Trophoblast cell (in vitro differentiated cells and primary cell): ENCODE measurements at regions not wholly inside any gene's neighbourhood (a gene's known extent, or its start where the extent isn't known, plus 50 kb on each side); places are given as distances from the start of the nearest gene placed in this dataset.

Experiments
- DNase-seq, 2 donors: peaks; one replicate each; pipeline ENCODE4 v3.0.0-alpha.2; 2016
- H2AFZ ChIP-seq: 2 replicates; pipeline ENCODE4 v1.6.1; 2013; ENCODE audit warnings: low read length, moderate library complexity, mild to moderate bottlenecking; ENCODE audit not compliant: insufficient read depth, poor library complexity
- H2AK5ac ChIP-seq: 2 replicates; pipeline ENCODE4 v1.6.1; 2013; ENCODE audit warnings: mild to moderate bottlenecking, low read length
- H2BK120ac ChIP-seq: 2 replicates; pipeline ENCODE4 v1.6.1; 2013; ENCODE audit warnings: low read length, mild to moderate bottlenecking, moderate library complexity; ENCODE audit not compliant: insufficient read depth, poor library complexity
- H2BK12ac ChIP-seq: 2 replicates; pipeline ENCODE4 v1.6.1; 2013; ENCODE audit warnings: mild to moderate bottlenecking, low read length, moderate library complexity
- H2BK5ac ChIP-seq: 2 replicates; pipeline ENCODE4 v1.6.1; 2013; ENCODE audit warnings: low read length, low read depth, moderate library complexity, mild to moderate bottlenecking; ENCODE audit not compliant: poor library complexity
- H3K14ac ChIP-seq: 2 replicates; pipeline ENCODE4 v1.6.1; 2013; ENCODE audit warnings: mild to moderate bottlenecking, low read length
- H3K18ac ChIP-seq: 2 replicates; pipeline ENCODE4 v1.6.1; 2013; ENCODE audit warnings: mild to moderate bottlenecking, low read length
- H3K23ac ChIP-seq: 2 replicates; pipeline ENCODE4 v1.6.1; 2013; ENCODE audit warnings: low read length
- H3K27ac ChIP-seq: 2 replicates; pipeline ENCODE4 v1.5.1; 2013; ENCODE audit warnings: low read depth, mild to moderate bottlenecking, inconsistent platforms, low read length, moderate library complexity
- H3K27me3 ChIP-seq: 2 replicates; pipeline ENCODE4 v1.6.1; 2013; ENCODE audit warnings: inconsistent platforms, mild to moderate bottlenecking, low read length, moderate library complexity; ENCODE audit not compliant: insufficient read depth
- H3K36me3 ChIP-seq, 2 experiments: 1 replicate in 1 of 2; 2 replicates in 1 of 2; pipeline ENCODE4 v1.6.1; 2013; ENCODE audit warnings: low read length in 2 of 2, mild to moderate bottlenecking in 2 of 2, moderate library complexity in 1 of 2; ENCODE audit not compliant: insufficient read depth in 2 of 2, control insufficient read depth in 1 of 2
- H3K4ac ChIP-seq: 2 replicates; pipeline ENCODE4 v1.6.1; 2013; ENCODE audit warnings: low read depth, mild to moderate bottlenecking, low read length, moderate library complexity
- H3K4me1 ChIP-seq, 2 experiments: 1 replicate in 1 of 2; 2 replicates in 1 of 2; pipeline ENCODE4 v1.6.1; 2013; ENCODE audit warnings: low read length in 2 of 2, mild to moderate bottlenecking in 2 of 2, moderate library complexity in 1 of 2; ENCODE audit not compliant: insufficient read depth in 2 of 2, control insufficient read depth in 1 of 2
- H3K4me2 ChIP-seq: 2 replicates; pipeline ENCODE4 v1.6.1; 2013; ENCODE audit warnings: inconsistent platforms, mild to moderate bottlenecking, low read length, moderate library complexity
- H3K4me3 ChIP-seq: 2 replicates; pipeline ENCODE4 v1.5.1; 2013; ENCODE audit warnings: mild to moderate bottlenecking, low read depth, low read length, inconsistent platforms
- H3K79me1 ChIP-seq: one replicate; pipeline ENCODE4 v1.6.1; 2013; ENCODE audit warnings: low read length
- H3K79me2 ChIP-seq: 2 replicates; pipeline ENCODE4 v1.6.1; 2013; ENCODE audit warnings: low read length, mild to moderate bottlenecking; ENCODE audit not compliant: control insufficient read depth, insufficient read depth, poor library complexity
- H3K9ac ChIP-seq: 2 replicates; pipeline ENCODE4 v1.6.1; 2013; ENCODE audit warnings: mild to moderate bottlenecking, low read length
- H3K9me3 ChIP-seq: 2 replicates; pipeline ENCODE4 v1.6.1; 2013; ENCODE audit warnings: low read depth, mild to moderate bottlenecking, control low read depth, inconsistent platforms, low read length; ENCODE audit not compliant: insufficient read depth
- H4K12ac ChIP-seq: 2 replicates; pipeline ENCODE4 v1.6.1; 2013; ENCODE audit warnings: low read depth, mild to moderate bottlenecking, low read length, moderate library complexity
- H4K8ac ChIP-seq: 2 replicates; pipeline ENCODE4 v1.6.1; 2013; ENCODE audit warnings: low read depth, mild to moderate bottlenecking, low read length, moderate library complexity
- H4K91ac ChIP-seq: one replicate; pipeline ENCODE4 v1.6.1; 2013; ENCODE audit warnings: low read depth, mild to moderate bottlenecking, low read length, moderate library complexity
- WGBS: extraction: QIAGEN DNeasy Blood & Tissue Kit; methylation state at CpG from one replicate; pipeline ENCODE4 v1.1.7; 2013; ENCODE audit warnings: missing lambda C conversion rate; ENCODE audit not compliant: insufficient read length, insufficient coverage; ENCODE audit errors: extremely low coverage; 5-methylcytosine and 5-hydroxymethylcytosine counted together

DNA sequence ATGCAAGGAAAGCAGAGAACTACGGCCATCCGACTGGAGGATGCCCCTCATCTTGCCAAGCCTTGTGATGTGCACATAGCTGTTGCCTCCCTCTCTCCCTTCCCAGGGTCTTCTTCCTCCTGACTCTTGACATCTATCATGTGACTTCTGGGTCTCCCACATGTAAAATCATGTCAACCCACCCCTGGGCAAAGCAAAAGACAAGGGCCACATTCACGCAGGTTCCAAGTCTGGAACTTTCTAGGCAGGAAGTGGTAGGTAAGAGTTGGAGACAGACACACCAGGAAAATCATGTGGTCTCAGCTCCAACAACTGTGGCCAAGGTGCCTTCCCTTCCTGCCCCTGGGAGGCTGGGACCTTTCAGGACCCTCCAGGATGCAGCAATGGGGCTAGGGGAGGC lies 187.3 kb downstream of the CXCL12 start:
- no peak overlapping the region for H4K12ac ChIP-seq
- H4K8ac ChIP-seq = no peak overlapping the region
- H3K4ac ChIP-seq = no peak overlapping the region
- H3K9me3 ChIP-seq = peaks cover 2% of the 10 kb centered on the region
- no peak overlapping the region for H3K4me2 ChIP-seq
- H3K9ac ChIP-seq = no peak overlapping the region
- no peak overlapping the region for H2AK5ac ChIP-seq
- H3K4me3 ChIP-seq = no peak overlapping the region
- peaks cover 3 to 7% of the 10 kb centered on the region in 2 experiments for H3K4me1 ChIP-seq
- DNase-seq = no peak
- H2BK12ac ChIP-seq = no peak overlapping the region
- no peak overlapping the region for H3K27ac ChIP-seq
- no peaks in the 10 kb centered on the region for H3K36me3 ChIP-seq
- H2AFZ ChIP-seq = no peak overlapping the region
- H4K91ac ChIP-seq = no peak overlapping the region
- no peaks in the 10 kb centered on the region for H3K79me2 ChIP-seq
- no peak overlapping the region for H2BK5ac ChIP-seq
- no peak overlapping the region for H3K14ac ChIP-seq
- H2BK120ac ChIP-seq = no peak overlapping the region
- WGBS = no CpG with 5 or more reads among the region's 3 CpGs
- no peaks in the 10 kb centered on the region for H3K27me3 ChIP-seq
- no peaks in the 10 kb centered on the region for H3K79me1 ChIP-seq
- no peak overlapping the region for H3K18ac ChIP-seq
- no peak overlapping the region for H3K23ac ChIP-seq

DNA sequence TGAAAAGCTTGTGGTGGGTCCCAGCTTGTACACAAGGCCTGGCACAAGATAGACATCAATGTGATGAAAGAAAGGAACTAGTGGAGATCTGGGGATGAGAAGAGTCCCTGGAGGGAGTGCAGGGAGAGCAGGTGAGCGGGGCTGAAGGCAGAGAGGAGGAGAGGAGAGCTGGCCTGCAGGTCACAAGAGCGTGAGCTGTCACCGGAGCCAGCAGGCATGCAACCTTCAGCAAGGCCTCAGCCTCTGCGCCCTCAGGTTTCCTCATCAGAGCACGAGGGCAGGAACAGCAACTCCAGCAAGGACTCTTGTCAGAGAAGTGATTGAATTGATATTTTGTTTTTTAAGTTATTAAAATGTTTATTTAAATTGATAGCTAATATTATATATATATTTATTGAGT lies 188.6 kb downstream of the CXCL12 start:
- Histone ChIP-seq H3K4me1 (peaks cover 3 to 7% of the 10 kb centered on the region in 2 experiments), H3K79me1 (no peaks in the 10 kb centered on the region), H3K27ac (no peak overlapping the region), H2BK120ac (no peak overlapping the region), H2AK5ac (no peak overlapping the region), H3K79me2 (no peaks in the 10 kb centered on the region), H3K23ac (no peak overlapping the region), H3K27me3 (no peaks in the 10 kb centered on the region), H3K4ac (no peak overlapping the region), H4K12ac (no peak overlapping the region), H4K91ac (no peak overlapping the region), H2BK12ac (no peak overlapping the region), H3K18ac (no peak overlapping the region), H4K8ac (no peak overlapping the region), H2AFZ (no peak overlapping the region), H2BK5ac (no peak overlapping the region), H3K36me3 (no peaks in the 10 kb centered on the region), H3K4me2 (no peak overlapping the region), H3K9me3 (no peaks in the 10 kb centered on the region), H3K4me3 (no peak overlapping the region), H3K14ac (no peak overlapping the region), H3K9ac (no peak overlapping the region)
- DNase-seq = no peak
- WGBS = no CpG with 5 or more reads among the region's 5 CpGs

DNA sequence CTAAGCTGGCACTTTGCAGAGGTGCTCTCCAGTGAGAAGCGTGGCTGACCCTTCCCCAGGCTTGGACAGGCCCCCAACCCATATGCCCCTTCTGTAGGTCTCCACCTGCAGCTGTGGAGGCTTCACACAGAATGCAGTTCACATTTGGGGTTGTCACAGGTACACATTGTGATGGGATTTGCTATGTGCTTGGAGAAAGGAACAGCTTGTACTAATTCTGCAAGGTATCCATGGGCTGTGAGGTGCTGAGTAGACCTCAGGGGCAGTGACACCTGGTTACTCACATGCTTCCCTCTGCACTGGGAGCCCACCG lies 188.9 kb downstream of the CXCL12 start:
- Histone ChIP-seq H3K79me1 (no peaks in the 10 kb centered on the region), H2AFZ (no peak overlapping the region), H3K14ac (no peak overlapping the region), H2AK5ac (no peak overlapping the region), H3K36me3 (no peaks in the 10 kb centered on the region), H3K9ac (no peak overlapping the region), H2BK12ac (no peak overlapping the region), H4K12ac (no peak overlapping the region), H4K91ac (no peak overlapping the region), H3K27ac (no peak overlapping the region), H4K8ac (no peak overlapping the region), H3K23ac (no peak overlapping the region), H2BK120ac (no peak overlapping the region), H2BK5ac (no peak overlapping the region), H3K4me1 (peaks cover 3 to 7% of the 10 kb centered on the region in 2 experiments), H3K79me2 (no peaks in the 10 kb centered on the region), H3K4me3 (no peak overlapping the region), H3K27me3 (no peaks in the 10 kb centered on the region), H3K18ac (no peak overlapping the region), H3K4me2 (no peak overlapping the region), H3K4ac (no peak overlapping the region), H3K9me3 (no peaks in the 10 kb centered on the region)
- DNase-seq = no peak
- WGBS = no CpG with 5 or more reads among the region's 2 CpGs

DNA sequence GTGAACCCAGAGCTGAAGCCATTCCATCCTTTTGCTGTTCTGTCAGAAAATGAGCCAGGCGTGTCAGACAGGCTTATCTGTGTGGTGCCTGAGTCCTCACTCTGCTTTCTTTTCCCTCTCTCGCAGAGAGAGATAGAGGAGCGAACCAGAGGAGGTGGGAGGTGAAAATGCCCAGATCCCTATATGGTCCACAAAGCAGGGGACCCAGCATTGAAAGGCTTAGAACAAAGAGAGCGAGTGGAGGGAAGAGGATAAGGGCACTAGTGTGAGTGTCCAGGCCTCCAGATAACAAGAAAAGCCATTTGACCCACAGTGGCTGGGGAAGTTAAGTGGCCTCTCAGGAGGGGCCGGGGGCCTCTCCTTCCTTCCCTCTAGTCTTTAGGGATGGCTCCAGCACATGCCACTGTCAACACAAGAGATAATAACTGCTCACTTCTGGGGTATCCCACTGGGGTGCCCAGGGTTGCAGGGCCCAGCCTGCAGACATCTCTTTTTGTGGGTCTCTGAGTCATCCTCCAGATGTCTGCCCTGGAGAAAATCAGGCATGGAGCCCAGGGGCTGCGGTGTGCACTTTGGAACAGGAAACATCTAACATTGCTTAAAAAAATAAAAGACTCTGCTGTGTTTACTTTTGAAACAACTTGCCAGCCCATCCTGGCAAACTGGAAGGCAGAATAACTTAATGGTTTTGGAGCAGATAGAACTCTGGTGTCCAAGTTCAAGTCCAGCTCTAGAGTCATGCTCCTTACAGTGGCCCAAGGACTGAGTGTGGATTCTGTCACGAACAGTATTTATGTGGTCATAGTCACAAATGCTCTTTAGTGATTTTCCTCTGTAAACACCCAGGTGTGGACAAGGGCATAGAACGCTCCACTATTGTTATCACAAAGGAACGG lies 189.5 kb downstream of the CXCL12 start:
- H3K4ac ChIP-seq = no peak overlapping the region
- no peak overlapping the region for H2BK120ac ChIP-seq
- no peaks in the 10 kb centered on the region for H3K36me3 ChIP-seq
- no peak overlapping the region for H4K91ac ChIP-seq
- H2BK12ac ChIP-seq = no peak overlapping the region
- H3K79me1 ChIP-seq = no peaks in the 10 kb centered on the region
- H3K9ac ChIP-seq = no peak overlapping the region
- H2AK5ac ChIP-seq = no peak overlapping the region
- H3K4me2 ChIP-seq = no peak overlapping the region
- no peak overlapping the region for H2AFZ ChIP-seq
- no peaks in the 10 kb centered on the region for H3K79me2 ChIP-seq
- H2BK5ac ChIP-seq = no peak overlapping the region
- H4K12ac ChIP-seq = no peak overlapping the region
- no peak overlapping the region for H3K23ac ChIP-seq
- DNase-seq = no peak
- H3K9me3 ChIP-seq = no peaks in the 10 kb centered on the region
- no peaks in the 10 kb centered on the region for H3K27me3 ChIP-seq
- H3K4me1 ChIP-seq = peaks cover 3 to 7% of the 10 kb centered on the region in 2 experiments
- no peak overlapping the region for H3K27ac ChIP-seq
- no peak overlapping the region for H3K14ac ChIP-seq
- WGBS = no CpG with 5 or more reads among the region's 9 CpGs
- H3K18ac ChIP-seq = no peak overlapping the region
- no peak overlapping the region for H3K4me3 ChIP-seq
- H4K8ac ChIP-seq = no peak overlapping the region
